GM18909 (cell line): ENCODE measurements at regions not wholly inside any gene's neighbourhood (a gene's known extent, or its start where the extent isn't known, plus 50 kb on each side); places are given as distances from the start of the nearest gene placed in this dataset.
"Not testable (repeated sequence)": the region's sequence is repeated elsewhere in the genome, so short reads cannot be mapped to it uniquely, and the experiment has no call there.

ENCODE experiments used
- ATAC-seq: cut with Tn5 transposase; IDR thresholded peaks from one replicate; pipeline ENCODE4 v1.9.1; 2021; ENCODE audit warnings: mild to moderate bottlenecking; ENCODE audit not compliant: unreplicated experiment, poor library complexity

- ATAC-seq: not testable (repeated sequence)
Measured at GRCh38 chr6:4725136-4725760, 51.0 kb upstream of the CDYL start.

- ATAC-seq: not testable (repeated sequence)
Measured at GRCh38 chr6:4724727-4725126, 51.5 kb upstream of the CDYL start.

- no peak for ATAC-seq
Measured at GRCh38 chr6:4723383-4723782, 52.8 kb upstream of the CDYL start.

DNA sequence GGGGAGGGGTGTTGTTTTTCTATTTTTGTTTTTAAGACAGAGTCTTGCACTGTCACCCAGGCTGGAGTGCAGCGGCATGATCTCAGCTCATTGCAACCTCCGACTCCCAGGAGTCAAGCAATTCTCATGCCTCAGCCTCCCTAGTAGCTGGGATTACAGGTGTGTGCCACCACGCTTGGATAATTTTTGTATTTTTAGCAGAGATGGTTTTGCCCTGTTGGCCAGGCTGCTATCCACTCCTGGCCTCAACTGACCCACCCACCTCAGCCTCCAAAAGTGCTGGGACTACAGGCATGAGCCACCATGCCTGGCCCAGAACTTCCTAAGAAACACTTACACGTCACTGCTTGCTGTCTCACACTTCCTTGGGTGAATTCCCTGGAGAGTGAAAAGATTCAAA is 54.8 kb upstream of the CDYL start:
- ATAC-seq: not testable (repeated sequence)

DNA sequence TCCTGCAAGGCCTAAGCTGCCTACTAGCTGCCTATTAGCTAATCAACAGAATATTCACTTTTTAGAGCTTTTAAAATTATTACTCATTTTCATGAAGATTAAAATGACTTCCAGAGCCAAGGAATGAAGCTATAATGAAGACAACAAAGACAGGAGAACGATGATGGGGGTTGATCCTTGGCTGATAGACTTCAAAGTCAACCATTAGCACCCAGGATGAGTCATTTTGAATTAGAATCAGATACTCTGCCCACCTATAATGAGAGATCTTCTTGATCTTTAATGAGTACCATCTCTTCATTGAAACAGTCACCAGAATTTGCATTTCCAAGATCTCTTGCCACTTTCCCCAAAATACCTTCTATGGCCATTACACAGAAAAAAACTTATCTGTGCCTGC is 56.7 kb upstream of the CDYL start:
- no peak for ATAC-seq

- ATAC-seq: no peak
Measured at GRCh38 chr6:4717856-4718255, 58.3 kb upstream of the CDYL start.

DNA sequence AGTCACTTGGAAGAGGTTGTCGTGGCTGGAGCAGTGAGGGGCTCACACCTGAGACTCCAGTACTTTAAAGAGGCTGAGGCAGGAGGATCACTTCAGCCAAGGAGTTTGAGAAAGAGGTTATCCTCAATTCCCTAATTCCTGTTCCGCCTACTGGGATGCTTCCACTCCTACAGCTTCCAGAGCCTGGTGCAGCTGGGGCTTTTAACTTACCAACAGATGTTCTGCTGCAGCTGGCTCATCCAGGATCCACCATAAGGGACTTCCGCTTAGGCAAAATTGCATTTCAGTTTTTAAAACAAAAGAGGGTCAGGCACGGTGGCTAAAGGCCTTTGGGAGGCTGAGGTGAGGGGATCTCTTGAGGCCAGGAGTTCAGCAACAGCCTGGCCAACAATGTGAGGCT is 59.1 kb upstream of the CDYL start:
- no peak for ATAC-seq

DNA sequence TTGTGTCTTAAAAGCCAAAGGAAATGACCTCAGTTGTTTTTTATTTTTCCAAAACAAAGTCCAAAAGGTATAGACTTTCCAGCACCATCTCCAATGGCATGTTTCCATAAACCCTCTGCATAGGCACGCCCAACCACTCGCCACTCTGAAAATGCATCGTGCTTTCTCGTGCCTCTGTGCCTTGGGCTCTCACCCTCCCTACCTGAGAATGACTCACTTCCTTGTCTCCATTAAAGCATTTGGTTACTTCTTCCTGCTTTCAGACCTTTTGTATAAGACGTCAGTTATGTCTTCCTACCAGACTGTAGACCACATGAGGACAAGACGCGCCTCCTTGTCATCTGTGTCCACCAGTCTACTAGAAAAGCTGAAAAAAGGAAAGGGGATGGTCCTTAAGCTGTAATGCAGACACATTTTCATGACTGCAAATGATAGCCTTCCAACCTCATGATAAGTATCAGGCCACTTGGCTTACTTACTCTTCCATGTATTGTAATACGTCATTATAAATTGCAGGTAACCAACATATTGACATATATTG is 61.2 kb upstream of the CDYL start:
- ATAC-seq: no peak

GRCh38 chr6:4712291-4712690 is 63.9 kb upstream of the CDYL start:
- ATAC-seq: no peak

DNA sequence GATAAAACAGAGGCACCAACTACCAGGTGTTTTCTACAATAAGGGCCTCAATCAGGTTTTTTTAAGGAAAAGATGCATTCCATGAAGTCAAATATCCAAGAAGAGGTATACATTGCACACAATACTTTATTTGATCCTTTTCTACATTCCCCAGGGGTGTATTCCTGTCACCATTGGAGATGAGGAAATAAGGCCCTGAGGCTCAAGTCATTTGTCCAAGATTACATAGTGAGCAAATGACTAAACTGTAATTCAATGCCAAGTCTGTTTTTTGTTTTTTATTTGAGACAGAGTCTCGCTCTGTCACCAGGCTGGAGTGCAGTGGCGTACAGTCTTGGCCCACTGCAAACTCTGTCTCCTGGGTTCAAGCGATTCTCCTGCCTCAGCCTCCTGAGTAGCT is 69.2 kb upstream of the CDYL start:
- ATAC-seq: no peak

- no peak for ATAC-seq
Measured at GRCh38 chr6:4705809-4706208, 70.4 kb upstream of the CDYL start.

DNA sequence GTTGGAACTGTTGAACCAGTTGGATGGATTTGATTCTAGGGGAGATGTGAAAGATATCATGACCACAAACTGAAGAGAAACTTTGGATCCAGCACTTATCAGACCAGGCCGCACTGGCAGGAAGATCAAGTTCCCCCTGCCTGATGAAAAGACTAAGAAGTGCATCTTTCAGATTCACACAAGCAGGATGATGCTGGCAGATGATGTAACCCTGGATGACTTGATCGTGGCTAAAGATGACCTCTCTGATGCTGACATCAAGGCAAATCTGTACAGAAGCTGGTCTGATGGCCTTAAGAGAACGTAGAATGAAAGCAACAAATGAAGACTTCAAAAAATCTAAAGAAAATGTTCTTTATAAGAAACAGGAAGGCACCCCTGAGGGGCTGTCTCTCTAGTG is 72.8 kb upstream of the CDYL start:
- ATAC-seq: no peak

GRCh38 chr6:4698901-4699659 is 77.1 kb upstream of the CDYL start:
- no peak for ATAC-seq

DNA sequence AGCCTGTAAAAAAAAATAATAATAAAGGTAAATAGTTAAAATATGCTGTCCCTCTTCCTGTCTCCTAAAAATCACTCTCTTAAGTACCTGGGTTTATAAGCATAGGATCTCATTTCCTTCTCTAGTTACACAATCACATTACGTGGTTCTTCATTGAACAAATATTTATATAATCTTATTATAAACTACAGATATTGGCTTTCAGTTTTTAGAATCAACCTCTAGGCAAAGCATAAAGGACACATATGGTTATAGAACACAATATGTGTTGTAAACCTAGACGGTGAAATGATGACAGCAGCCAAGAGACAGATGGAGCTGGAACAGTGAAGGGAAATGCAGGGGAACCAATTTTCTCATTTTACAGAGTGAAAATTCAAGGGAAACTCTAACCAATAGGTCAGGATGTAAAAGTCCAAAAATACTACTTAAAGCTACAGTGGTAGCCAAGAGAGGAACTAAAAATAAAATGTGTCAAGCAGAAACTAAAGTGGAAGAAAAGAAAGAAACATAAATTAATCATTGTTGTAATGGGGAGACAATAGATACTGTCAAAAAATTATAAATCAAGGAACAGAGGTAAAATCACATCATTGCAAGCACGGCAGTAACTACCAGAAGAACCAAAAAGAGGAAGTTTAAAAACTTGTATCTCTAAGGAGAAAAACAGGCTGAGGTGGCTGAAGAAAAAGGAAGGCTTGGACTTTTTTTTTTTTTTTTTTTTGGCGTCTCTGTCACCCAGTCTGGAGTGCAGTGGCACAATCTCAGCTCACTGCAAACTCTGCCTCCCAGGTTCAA is 82.8 kb upstream of the CDYL start:
- ATAC-seq: no peak

GRCh38 chr6:4692664-4693063 is 83.5 kb upstream of the CDYL start:
- ATAC-seq: no peak

- ATAC-seq: no peak
Measured at GRCh38 chr6:4687989-4688947, 87.9 kb upstream of the CDYL start.

DNA sequence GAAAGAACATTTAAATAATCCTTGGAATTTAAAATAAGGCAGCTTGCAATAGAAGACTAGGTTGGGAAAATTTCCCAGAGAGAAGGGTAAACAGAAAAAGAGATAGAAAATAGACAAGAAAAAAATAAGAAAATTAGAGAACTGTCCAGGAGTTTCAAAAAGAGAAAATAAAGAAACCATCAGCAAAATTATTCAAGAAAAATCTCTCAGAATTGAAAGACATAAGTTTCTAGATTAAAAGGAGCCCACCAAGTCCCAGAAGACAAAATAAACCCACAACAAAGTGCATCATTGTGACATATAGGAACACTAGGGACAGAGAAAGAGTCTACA is 88.6 kb upstream of the CDYL start:
- ATAC-seq: no peak

- ATAC-seq: no peak
Measured at GRCh38 chr6:4682431-4683097, 93.6 kb upstream of the CDYL start.

DNA sequence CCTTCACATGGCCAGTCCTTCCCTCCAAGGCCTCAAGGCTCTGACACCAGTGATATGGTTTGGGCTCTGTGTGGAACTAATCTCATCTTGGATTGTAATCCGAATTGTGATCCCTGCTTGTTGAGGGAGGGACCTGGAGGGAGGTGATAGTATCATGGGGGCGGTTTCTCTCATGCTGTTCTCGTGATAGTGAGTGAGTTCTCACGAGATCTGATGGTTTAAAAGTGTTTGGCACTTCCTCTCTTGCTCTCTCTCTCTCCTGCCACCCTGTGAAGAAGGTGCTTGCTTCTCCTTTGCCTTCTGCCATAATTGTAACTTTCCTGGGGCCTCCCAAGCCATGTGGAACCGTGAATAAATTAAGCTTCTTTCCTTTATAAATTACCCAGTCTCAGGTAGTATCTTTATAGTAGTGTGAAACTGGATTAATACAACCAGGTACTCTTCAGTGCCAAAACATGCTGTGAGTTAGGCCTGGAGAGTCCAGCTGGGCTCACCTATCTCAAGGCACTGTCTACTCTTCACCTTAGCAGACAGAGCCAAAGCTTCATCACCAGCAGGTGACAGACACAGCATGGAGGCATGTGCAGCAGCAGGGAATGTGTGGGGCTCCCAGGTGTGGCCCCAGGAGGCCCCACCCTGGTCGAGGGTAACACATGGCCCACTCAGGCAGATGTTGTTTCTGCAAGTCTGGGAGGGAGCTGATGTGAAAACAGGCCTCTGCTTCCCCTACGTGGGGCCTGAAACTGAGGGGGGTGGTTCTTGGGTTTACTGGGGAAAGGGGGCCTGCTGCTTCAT is 97.5 kb upstream of the CDYL start:
- no peak for ATAC-seq
